ENCODE measurements at regions not wholly inside any gene's neighbourhood (a gene's known extent, or its start where the extent isn't known, plus 50 kb on each side); places are given as distances from the start of the nearest gene placed in this dataset.

DNA sequence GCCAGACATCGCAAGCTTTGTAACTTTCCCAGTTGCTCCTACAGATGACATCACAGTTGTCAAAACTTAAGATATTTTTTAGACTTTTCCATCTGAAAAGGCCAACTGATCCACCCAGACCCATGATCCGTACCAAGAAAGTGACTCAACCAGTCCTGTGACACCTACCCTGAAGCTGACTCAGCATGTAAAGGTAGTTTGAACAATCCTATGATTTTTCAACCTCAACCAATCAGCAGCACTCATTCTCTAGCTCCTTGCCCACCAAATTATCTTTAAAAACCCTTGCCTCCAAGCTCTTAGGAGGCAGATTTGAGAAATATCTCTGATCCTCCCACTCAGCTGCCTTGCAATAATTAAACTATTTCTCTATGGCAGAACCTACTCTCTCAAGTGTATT lies 1686.7 kb upstream of the LRRTM1 start:
- Mint-ChIP-seq H3K27ac (no peak overlapping the region), H3K9me3 (peaks cover 6 to 39% (median 16%) of the 10 kb centered on the region in 6 donors), H3K4me3 (no peak overlapping the region), H3K27me3 (ENCODE audit: low read depth in 3 of 3) (no peaks in the 10 kb centered on the region), H3K36me3 (no peaks in the 10 kb centered on the region), H3K4me1 (no peaks in the 10 kb centered on the region)
- no peak for DNase-seq

DNA sequence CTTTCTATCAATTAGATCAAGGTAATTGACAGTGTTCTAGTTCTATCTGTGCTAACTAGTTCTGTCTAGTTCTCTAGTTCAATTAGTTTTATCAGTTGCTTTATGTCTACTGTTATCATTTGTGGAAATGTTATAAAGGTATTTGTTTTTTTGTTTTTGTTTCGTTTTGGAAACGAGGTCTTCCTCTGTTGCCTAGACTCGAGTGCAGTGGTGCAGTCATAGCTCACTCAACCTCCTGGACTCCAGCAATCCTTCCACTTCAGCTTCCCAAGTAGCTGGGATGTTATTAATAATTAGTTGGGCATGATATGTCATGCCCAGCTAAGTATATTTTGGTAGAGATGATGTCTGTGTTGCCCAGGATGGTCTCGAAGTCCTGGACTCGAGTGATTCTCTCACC lies 1682.8 kb upstream of the LRRTM1 start:
- DNase-seq: no peak
- H3K27me3 Mint-ChIP-seq (ENCODE audit: low read depth in 3 of 3): peaks cover 0 to 2% (median 0%) of the 10 kb centered on the region in 3 donors
- H3K4me1 Mint-ChIP-seq: no peaks in the 10 kb centered on the region
- no peak overlapping the region for H3K27ac Mint-ChIP-seq
- H3K36me3 Mint-ChIP-seq: no peaks in the 10 kb centered on the region
- no peak overlapping the region for H3K4me3 Mint-ChIP-seq
- peaks cover 7 to 47% (median 15%) of the 10 kb centered on the region in 6 donors for H3K9me3 Mint-ChIP-seq

DNA sequence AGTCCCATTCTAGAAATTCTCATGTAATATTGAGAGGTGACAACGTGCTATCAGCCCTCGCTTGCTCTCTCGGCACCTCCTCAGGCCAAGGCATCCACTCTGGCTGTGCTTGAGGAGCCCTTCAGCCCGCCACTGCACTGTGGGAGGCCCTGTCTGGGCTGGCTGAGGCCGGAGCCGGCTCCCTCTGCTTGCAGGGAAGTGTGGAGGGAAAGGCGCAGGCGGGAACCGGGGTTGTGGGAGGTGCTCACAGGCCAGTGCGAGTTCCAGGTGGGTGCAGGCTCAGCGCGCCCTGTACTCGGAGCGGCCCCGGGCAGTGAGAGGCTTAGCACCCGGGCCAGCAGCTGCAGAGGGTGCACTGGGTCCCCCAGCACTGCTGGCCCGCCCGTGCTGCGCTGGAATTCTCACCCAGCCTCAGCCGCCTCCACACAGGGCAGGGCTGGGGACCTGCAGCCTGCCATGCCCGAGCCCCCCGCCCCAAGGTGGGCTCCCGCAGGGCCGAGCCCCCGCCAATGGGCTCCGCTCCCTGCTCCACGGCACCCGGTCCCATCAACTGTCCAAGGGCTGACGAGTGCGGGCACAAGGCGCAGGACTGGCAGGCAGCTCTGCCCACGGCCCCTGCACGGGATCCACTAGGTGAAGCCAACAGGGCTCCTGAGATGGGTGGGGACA lies 1680.6 kb upstream of the LRRTM1 start:
- no peak overlapping the region for H3K27ac Mint-ChIP-seq
- H3K4me1 Mint-ChIP-seq: no peaks in the 10 kb centered on the region
- no peaks in the 10 kb centered on the region for H3K36me3 Mint-ChIP-seq
- no peak for DNase-seq
- H3K27me3 Mint-ChIP-seq (ENCODE audit: low read depth in 3 of 3): peaks cover 0 to 2% (median 0%) of the 10 kb centered on the region in 3 donors
- no peak overlapping the region for H3K4me3 Mint-ChIP-seq
- peaks cover 5 to 59% (median 16%) of the 10 kb centered on the region in 6 donors for H3K9me3 Mint-ChIP-seq

DNA sequence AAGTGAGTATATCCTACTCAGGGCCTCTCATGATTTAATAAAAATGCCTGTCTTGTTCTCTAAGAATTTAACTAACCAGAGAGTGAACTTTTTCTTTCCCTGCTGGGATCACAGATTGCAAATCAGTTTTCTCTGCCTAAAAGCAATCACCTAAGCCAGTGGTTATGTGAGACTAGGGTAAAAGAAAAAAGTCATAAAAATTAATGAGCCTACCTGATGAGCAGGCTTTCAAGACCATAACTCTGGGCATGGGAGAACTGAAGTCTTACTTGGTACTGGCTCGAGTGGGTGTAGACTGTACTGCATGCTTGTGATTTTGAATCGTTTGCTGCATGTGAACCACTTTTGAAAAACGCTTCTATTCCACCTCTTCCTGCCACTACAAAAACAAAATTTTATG lies 1677.0 kb upstream of the LRRTM1 start:
- DNase-seq: no peak
- Mint-ChIP-seq H3K4me1 (no peaks in the 10 kb centered on the region), H3K4me3 (no peak overlapping the region), H3K27me3 (ENCODE audit: low read depth in 3 of 3) (peaks cover 0 to 2% (median 0%) of the 10 kb centered on the region in 3 donors), H3K36me3 (no peaks in the 10 kb centered on the region), H3K27ac (no peak overlapping the region), H3K9me3 (peaks cover 12 to 57% (median 19%) of the 10 kb centered on the region in 6 donors)

DNA sequence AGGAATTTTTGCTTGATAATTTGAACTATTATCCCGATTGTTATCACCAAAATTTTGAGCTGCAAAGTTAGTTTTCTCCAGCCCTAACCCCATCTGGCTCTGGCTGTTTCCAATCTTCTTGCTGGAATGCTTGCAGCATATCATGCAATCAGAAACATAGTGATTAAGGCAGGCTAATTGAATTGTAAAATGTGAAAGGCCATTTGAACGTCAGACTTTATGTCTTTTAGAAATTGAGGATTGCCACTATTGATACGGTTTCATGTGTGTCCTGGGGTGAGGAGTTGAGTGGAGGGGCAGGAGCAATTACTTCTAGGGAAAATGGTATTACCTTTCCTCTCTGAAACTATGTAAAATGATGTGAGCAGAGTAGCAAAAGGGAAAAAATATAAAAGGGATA lies 1674.5 kb upstream of the LRRTM1 start:
- no peak overlapping the region for H3K27ac Mint-ChIP-seq
- peaks cover 0 to 2% (median 0%) of the 10 kb centered on the region in 3 donors for H3K27me3 Mint-ChIP-seq (ENCODE audit: low read depth in 3 of 3)
- DNase-seq: no peak
- peaks cover 12 to 56% (median 16%) of the 10 kb centered on the region in 6 donors for H3K9me3 Mint-ChIP-seq
- H3K4me1 Mint-ChIP-seq: no peaks in the 10 kb centered on the region
- no peak overlapping the region for H3K4me3 Mint-ChIP-seq
- no peaks in the 10 kb centered on the region for H3K36me3 Mint-ChIP-seq

DNA sequence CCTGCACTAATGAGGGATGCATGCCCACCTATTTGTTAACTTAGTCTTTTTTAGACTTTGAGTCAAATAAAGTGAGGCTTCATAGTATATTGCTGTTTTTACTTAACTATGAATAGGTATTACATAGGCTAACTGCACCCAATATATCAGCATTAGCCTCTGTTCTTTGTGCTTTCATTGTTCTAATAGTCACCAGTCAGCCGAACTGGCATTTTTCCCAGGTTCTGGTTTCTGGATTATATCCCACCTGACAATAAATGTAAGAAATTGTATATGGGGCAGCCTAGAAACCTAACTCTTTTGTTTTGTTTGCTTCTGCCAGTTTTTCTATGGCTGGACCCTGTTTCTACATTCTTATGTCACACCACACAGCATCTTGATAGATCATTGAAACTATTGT lies 1672.4 kb upstream of the LRRTM1 start:
- H3K27ac Mint-ChIP-seq: no peak overlapping the region
- no peaks in the 10 kb centered on the region for H3K4me1 Mint-ChIP-seq
- H3K4me3 Mint-ChIP-seq: no peak overlapping the region
- no peaks in the 10 kb centered on the region for H3K27me3 Mint-ChIP-seq (ENCODE audit: low read depth in 3 of 3)
- no peaks in the 10 kb centered on the region for H3K36me3 Mint-ChIP-seq
- no peak for DNase-seq
- peaks cover 1 to 54% (median 19%) of the 10 kb centered on the region in 6 donors for H3K9me3 Mint-ChIP-seq

GRCh38 chr2:81974216-81974615 lies 1669.7 kb upstream of the LRRTM1 start:
- Mint-ChIP-seq H3K36me3 (no peaks in the 10 kb centered on the region), H3K9me3 (peaks cover 0 to 43% (median 18%) of the 10 kb centered on the region in 6 donors), H3K4me1 (no peaks in the 10 kb centered on the region), H3K4me3 (no peak overlapping the region), H3K27me3 (ENCODE audit: low read depth in 3 of 3) (no peaks in the 10 kb centered on the region), H3K27ac (no peak overlapping the region)
- no peak for DNase-seq

DNA sequence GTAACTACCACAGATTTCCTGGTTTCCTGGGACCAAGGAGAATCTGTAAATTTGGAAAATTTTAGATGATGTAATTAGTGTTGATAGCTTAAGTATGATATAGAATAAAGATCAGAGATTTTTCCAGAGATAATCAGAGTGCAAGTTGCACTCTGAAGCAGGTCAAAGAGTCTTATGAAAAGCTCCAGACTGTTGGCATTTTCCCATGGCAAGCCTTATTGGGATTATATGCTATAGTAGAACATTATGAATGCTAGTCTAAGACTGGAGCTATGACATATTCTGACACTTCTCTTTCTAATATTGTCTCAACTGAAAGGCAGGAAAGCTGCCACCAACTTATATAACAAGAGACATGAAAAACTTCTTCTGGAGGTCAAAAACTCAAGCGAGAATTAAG lies 1638.3 kb upstream of the LRRTM1 start:
- Mint-ChIP-seq H3K4me1 (no peaks in the 10 kb centered on the region), H3K9me3 (peaks cover 21 to 57% (median 30%) of the 10 kb centered on the region in 6 donors), H3K27me3 (ENCODE audit: low read depth in 3 of 3) (peaks cover 0 to 2% (median 0%) of the 10 kb centered on the region in 3 donors), H3K4me3 (no peak overlapping the region), H3K36me3 (no peaks in the 10 kb centered on the region), H3K27ac (no peak overlapping the region)
- no peak for DNase-seq

DNA sequence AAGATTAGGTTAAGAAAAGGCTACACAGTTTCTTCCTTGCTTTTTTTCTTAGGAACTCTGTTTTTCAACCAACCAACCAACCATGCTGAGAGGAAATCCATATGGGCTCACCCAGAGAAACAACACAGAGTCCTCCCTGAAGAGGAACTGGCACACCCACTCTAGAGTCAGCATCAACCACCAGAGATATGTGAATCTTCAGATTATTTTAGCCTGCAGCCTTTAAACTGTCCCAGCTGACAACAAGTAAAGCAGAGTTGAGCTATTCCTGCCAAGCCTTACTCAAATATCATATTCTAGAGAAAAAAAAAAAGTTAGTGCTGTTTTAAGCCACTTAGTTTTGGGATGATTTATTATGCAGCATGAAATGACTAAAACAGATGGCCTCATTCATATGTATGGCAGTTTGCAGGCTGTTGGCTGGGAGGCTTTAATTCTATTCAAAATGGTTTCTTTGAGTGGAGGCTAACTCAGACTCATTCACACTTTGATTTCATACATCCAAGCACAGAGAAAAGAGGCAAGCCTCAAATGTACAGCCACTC lies 1637.7 kb upstream of the LRRTM1 start:
- no peaks in the 10 kb centered on the region for H3K4me1 Mint-ChIP-seq

GRCh38 chr2:81940266-81940955 lies 1635.9 kb upstream of the LRRTM1 start:
- H3K4me1 Mint-ChIP-seq: no peaks in the 10 kb centered on the region
- no peak overlapping the region for H3K4me3 Mint-ChIP-seq
- peaks cover 9 to 42% (median 16%) of the 10 kb centered on the region in 6 donors for H3K9me3 Mint-ChIP-seq
- DNase-seq: no peak
- H3K27me3 Mint-ChIP-seq (ENCODE audit: low read depth in 3 of 3): peaks cover 0 to 2% (median 0%) of the 10 kb centered on the region in 3 donors
- H3K27ac Mint-ChIP-seq: no peak overlapping the region
- no peaks in the 10 kb centered on the region for H3K36me3 Mint-ChIP-seq

More for the DNA sequence above, 1637.7 kb upstream of the LRRTM1 start:
- H3K36me3 Mint-ChIP-seq: no peaks in the 10 kb centered on the region
- DNase-seq: no peak
- H3K4me3 Mint-ChIP-seq: no peak overlapping the region
- peaks cover 0 to 2% (median 0%) of the 10 kb centered on the region in 3 donors for H3K27me3 Mint-ChIP-seq (ENCODE audit: low read depth in 3 of 3)
- no peak overlapping the region for H3K27ac Mint-ChIP-seq
- peaks cover 16 to 51% (median 28%) of the 10 kb centered on the region in 6 donors for H3K9me3 Mint-ChIP-seq

- H3K4me1 Mint-ChIP-seq: no peaks in the 10 kb centered on the region
- H3K27ac Mint-ChIP-seq: no peak overlapping the region
- H3K36me3 Mint-ChIP-seq: no peaks in the 10 kb centered on the region
- peaks cover 10 to 35% (median 16%) of the 10 kb centered on the region in 6 donors for H3K9me3 Mint-ChIP-seq
- H3K4me3 Mint-ChIP-seq: no peak overlapping the region
- H3K27me3 Mint-ChIP-seq (ENCODE audit: low read depth in 3 of 3): peaks cover 0 to 2% (median 0%) of the 10 kb centered on the region in 3 donors
- no peak for DNase-seq
Observed at GRCh38 chr2:81937944-81938343, 1633.4 kb upstream of the LRRTM1 start.

GRCh38 chr2:81903534-81903933 lies 1599.0 kb upstream of the LRRTM1 start:
- peaks cover 0 to 8% (median 0%) of the 10 kb centered on the region in 3 donors for H3K36me3 Mint-ChIP-seq
- DNase-seq: no peak
- no peaks in the 10 kb centered on the region for H3K4me1 Mint-ChIP-seq
- H3K27ac Mint-ChIP-seq: no peak overlapping the region
- H3K9me3 Mint-ChIP-seq: peaks cover 10 to 50% (median 17%) of the 10 kb centered on the region in 6 donors
- H3K27me3 Mint-ChIP-seq (ENCODE audit: low read depth in 3 of 3): no peaks in the 10 kb centered on the region
- H3K4me3 Mint-ChIP-seq: no peak overlapping the region

DNA sequence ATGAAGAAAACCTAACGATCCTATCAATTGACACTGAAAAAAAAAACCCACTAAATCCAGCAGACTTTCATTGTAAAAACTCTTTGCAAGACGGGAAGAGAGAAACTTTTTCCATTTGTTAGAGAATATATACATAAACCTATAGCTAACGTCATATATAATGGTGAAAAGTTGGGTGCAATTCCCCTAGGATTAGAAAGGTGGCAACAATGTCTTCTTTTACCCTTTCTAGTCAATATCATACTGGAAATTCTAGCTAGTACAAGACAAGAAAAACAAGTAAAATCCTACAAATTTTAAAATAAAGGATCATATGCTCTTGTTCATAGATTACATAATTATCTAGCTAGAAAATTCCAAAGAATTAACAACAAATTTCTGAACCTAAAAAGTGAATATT lies 1596.5 kb upstream of the LRRTM1 start:
- Mint-ChIP-seq H3K9me3 (peaks cover 4 to 56% (median 19%) of the 10 kb centered on the region in 6 donors), H3K27ac (no peak overlapping the region), H3K36me3 (peaks cover 0 to 9% (median 0%) of the 10 kb centered on the region in 3 donors), H3K4me3 (no peak overlapping the region), H3K4me1 (no peaks in the 10 kb centered on the region), H3K27me3 (ENCODE audit: low read depth in 3 of 3) (no peaks in the 10 kb centered on the region)
- DNase-seq: no peak

- no peaks in the 10 kb centered on the region for H3K4me1 Mint-ChIP-seq
Observed at GRCh38 chr2:81895620-81896250, 1591.2 kb upstream of the LRRTM1 start.

More at GRCh38 chr2:81895620-81896250, 1591.2 kb upstream of the LRRTM1 start:
- Mint-ChIP-seq H3K4me3 (no peak overlapping the region), H3K9me3 (peaks cover 7 to 74% (median 28%) of the 10 kb centered on the region in 6 donors), H3K27ac (no peak overlapping the region), H3K27me3 (ENCODE audit: low read depth in 3 of 3) (no peaks in the 10 kb centered on the region), H3K36me3 (peaks cover 0 to 4% (median 0%) of the 10 kb centered on the region in 3 donors)
- DNase-seq: no peak
